Activated T-helper 2 cell treated with anti-CD3 and anti-CD28 coated beads, Interferon-gamma antibody, Interleukin-2, Interleukin-4, amounts not matched to agents 10 μg/mL and 5 μg/mL and 100 μg/mL, durations not matched to agents 14 hours and 24 hours and 36 hours (primary cell): ENCODE measurements at regions not wholly inside any gene's neighbourhood (a gene's known extent, or its start where the extent isn't known, plus 50 kb on each side); places are given as distances from the start of the nearest gene placed in this dataset.

ENCODE experiments used
- DNase-seq: peaks from one replicate; pipeline ENCODE4 v3.0.0; 2021; ENCODE audit warnings: low spot score
- H3K27ac Mint-ChIP-seq: one replicate; pipeline ENCODE4 v1.8.0; 2021; ENCODE audit warnings: mixed read lengths
- H3K27me3 Mint-ChIP-seq: one replicate; pipeline ENCODE4 v1.8.0; 2021; ENCODE audit warnings: low read depth, mixed read lengths
- H3K36me3 Mint-ChIP-seq: one replicate; pipeline ENCODE4 v1.8.0; 2021; ENCODE audit warnings: low read depth, mixed read lengths
- H3K4me1 Mint-ChIP-seq: one replicate; pipeline ENCODE4 v1.8.0; 2021; ENCODE audit warnings: low read depth, mixed read lengths
- H3K4me3 Mint-ChIP-seq: one replicate; pipeline ENCODE4 v1.8.0; 2021; ENCODE audit warnings: low read depth, mild to moderate bottlenecking, moderate library complexity, mixed read lengths
- H3K9me3 Mint-ChIP-seq: one replicate; pipeline ENCODE4 v1.8.0; 2021; ENCODE audit warnings: mixed read lengths
- intact Hi-C: fragments of 100-400 bp; cut with micrococcal nuclease; formaldehyde crosslinking; loops from one replicate; pipeline ENCODE4 v1.15.1; 2023

DNA sequence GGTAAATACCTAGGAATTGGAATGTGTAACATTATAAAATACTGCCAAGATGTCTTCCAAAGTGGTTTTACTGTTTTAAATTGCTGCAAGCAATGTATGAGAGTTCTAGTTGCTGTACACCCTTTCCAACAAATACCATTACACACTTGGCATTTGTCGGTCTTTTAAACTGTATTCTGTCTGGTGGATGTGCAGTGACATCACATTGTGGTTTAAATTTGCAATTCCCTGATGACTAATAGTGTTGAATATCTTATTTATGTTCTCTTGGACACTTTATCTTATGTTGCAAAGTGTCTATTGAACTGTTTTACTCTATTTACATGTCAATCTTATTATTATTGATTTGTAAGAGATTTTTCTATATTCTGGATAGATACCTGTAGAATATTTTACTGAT lies 561.2 kb upstream of the B3GALT2 start:
- no peaks in the 10 kb centered on the region for H3K9me3 Mint-ChIP-seq
- peaks cover 1% of the 10 kb centered on the region for H3K4me1 Mint-ChIP-seq
- no peaks in the 10 kb centered on the region for H3K36me3 Mint-ChIP-seq
- intact Hi-C loops, result no loop called here
- H3K27me3 Mint-ChIP-seq, result no peaks in the 10 kb centered on the region
- H3K27ac Mint-ChIP-seq, result no peak overlapping the region
- DNase-seq, result no peak
- no peak overlapping the region for H3K4me3 Mint-ChIP-seq

DNA sequence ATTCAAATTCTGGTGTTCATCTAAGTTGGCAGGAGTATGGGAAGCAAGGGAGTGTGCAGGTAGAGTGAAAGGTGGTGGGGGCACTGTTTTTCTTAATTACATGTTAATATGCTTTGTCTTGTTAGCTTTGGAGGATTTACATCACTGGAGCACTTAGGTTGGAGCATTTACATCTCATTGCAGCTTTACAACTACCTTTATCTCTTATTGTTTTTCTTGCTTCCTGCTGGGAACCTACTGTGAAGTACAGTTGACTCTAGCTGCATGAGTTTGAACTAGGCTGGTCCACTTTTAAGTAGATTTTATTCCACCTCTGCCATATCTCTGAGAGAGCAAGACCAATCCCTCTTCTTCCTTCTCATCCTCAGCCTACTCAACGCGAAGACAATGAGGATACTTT lies 554.8 kb upstream of the B3GALT2 start:
- Mint-ChIP-seq H3K27ac (no peak overlapping the region), H3K36me3 (no peaks in the 10 kb centered on the region), H3K4me3 (no peak overlapping the region), H3K9me3 (peaks cover 3% of the 10 kb centered on the region), H3K4me1 (peaks cover 4% of the 10 kb centered on the region), H3K27me3 (no peaks in the 10 kb centered on the region)
- intact Hi-C loops, result no loop called here
- no peak for DNase-seq

DNA sequence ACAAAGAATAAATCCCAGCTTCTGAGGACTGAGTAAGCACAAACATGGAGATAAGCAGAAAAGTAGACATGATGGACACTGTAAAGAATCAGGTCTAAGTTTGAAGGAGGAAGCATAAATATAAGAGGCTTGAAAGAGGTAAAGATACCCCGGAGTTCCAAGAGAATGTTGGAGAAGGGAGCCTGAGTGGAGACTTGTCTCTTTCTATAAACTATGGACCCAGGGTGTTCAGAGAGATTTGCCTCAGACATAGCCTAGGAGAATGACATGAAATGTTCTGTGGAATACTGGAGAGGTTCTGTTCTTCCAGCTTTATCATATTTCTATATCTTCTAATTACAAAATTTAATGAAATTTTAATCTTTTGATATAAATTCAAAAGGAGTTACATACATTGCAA lies 554.3 kb upstream of the B3GALT2 start:
- Mint-ChIP-seq H3K27ac (no peak overlapping the region), H3K27me3 (no peaks in the 10 kb centered on the region), H3K9me3 (peaks cover 3% of the 10 kb centered on the region), H3K4me1 (peaks cover 4% of the 10 kb centered on the region), H3K36me3 (no peaks in the 10 kb centered on the region), H3K4me3 (no peak overlapping the region)
- DNase-seq, result no peak
- intact Hi-C loops, result no loop called here

DNA sequence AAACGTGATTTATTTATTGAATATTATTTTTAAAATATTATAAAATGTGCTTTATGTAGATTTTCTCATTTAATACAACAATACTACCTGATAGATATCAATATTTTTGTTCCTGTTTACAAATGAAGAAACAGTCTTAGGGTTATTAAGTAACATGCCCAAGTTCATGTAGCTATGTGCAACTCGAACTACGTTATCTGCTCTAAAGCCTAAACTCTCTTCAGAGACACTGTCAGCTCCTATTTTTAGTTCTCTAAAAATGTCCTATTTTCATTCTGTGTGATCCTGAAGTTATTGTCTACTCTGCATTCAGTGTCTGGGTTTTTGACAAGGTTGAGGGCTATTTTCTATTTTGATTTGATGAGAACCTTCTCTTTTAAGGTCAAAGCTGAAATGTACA lies 550.1 kb upstream of the B3GALT2 start:
- intact Hi-C loops, result no loop called here
- H3K36me3 Mint-ChIP-seq, result no peaks in the 10 kb centered on the region
- peaks cover 4% of the 10 kb centered on the region for H3K4me1 Mint-ChIP-seq

GRCh38 chr1:193733674-193734073 lies 547.3 kb upstream of the B3GALT2 start:
- Mint-ChIP-seq H3K36me3 (no peaks in the 10 kb centered on the region), H3K4me3 (no peak overlapping the region), H3K27me3 (no peaks in the 10 kb centered on the region), H3K9me3 (no peaks in the 10 kb centered on the region), H3K4me1 (peaks cover 8% of the 10 kb centered on the region), H3K27ac (no peak overlapping the region)
- no peak for DNase-seq
- intact Hi-C loops, result no loop called here

More for the DNA sequence above, 550.1 kb upstream of the B3GALT2 start:
- no peaks in the 10 kb centered on the region for H3K9me3 Mint-ChIP-seq
- no peak for DNase-seq
- H3K27me3 Mint-ChIP-seq, result no peaks in the 10 kb centered on the region
- H3K4me3 Mint-ChIP-seq, result no peak overlapping the region
- no peak overlapping the region for H3K27ac Mint-ChIP-seq

GRCh38 chr1:193730017-193730416 lies 543.6 kb upstream of the B3GALT2 start:
- no peaks in the 10 kb centered on the region for H3K27me3 Mint-ChIP-seq
- peaks cover 3% of the 10 kb centered on the region for H3K9me3 Mint-ChIP-seq
- intact Hi-C loops, result no loop called here
- H3K36me3 Mint-ChIP-seq, result no peaks in the 10 kb centered on the region
- no peak for DNase-seq
- H3K27ac Mint-ChIP-seq, result no peak overlapping the region
- H3K4me1 Mint-ChIP-seq, result peaks cover 4% of the 10 kb centered on the region
- H3K4me3 Mint-ChIP-seq, result no peak overlapping the region

GRCh38 chr1:193729429-193729828 lies 543.0 kb upstream of the B3GALT2 start:
- H3K27me3 Mint-ChIP-seq, result no peaks in the 10 kb centered on the region
- no peak overlapping the region for H3K27ac Mint-ChIP-seq
- no peak for DNase-seq
- H3K4me1 Mint-ChIP-seq, result peaks cover 4% of the 10 kb centered on the region
- no peaks in the 10 kb centered on the region for H3K36me3 Mint-ChIP-seq
- peaks cover 3% of the 10 kb centered on the region for H3K9me3 Mint-ChIP-seq
- intact Hi-C loops, result no loop called here
- H3K4me3 Mint-ChIP-seq, result no peak overlapping the region

GRCh38 chr1:193727850-193728249 lies 541.4 kb upstream of the B3GALT2 start:
- Mint-ChIP-seq H3K27ac (no peak overlapping the region), H3K36me3 (no peaks in the 10 kb centered on the region), H3K27me3 (no peaks in the 10 kb centered on the region), H3K4me3 (no peak overlapping the region), H3K4me1 (peaks cover 4% of the 10 kb centered on the region), H3K9me3 (peaks cover 3% of the 10 kb centered on the region)
- intact Hi-C loops, result no loop called here
- DNase-seq, result no peak

GRCh38 chr1:193726722-193727121 lies 540.3 kb upstream of the B3GALT2 start:
- no peak overlapping the region for H3K27ac Mint-ChIP-seq
- no peak for DNase-seq
- peaks cover 3% of the 10 kb centered on the region for H3K9me3 Mint-ChIP-seq
- intact Hi-C loops, result no loop called here
- no peaks in the 10 kb centered on the region for H3K36me3 Mint-ChIP-seq
- H3K4me3 Mint-ChIP-seq, result no peak overlapping the region
- no peaks in the 10 kb centered on the region for H3K27me3 Mint-ChIP-seq
- peaks cover 4% of the 10 kb centered on the region for H3K4me1 Mint-ChIP-seq

- intact Hi-C loops, result no loop called here
- Mint-ChIP-seq H3K27ac (no peak overlapping the region), H3K4me1 (peaks cover 20% of the 10 kb centered on the region), H3K9me3 (peaks cover 8% of the 10 kb centered on the region), H3K27me3 (no peaks in the 10 kb centered on the region), H3K36me3 (peaks cover 3% of the 10 kb centered on the region), H3K4me3 (no peak overlapping the region)
- no peak for DNase-seq
Measured at GRCh38 chr1:193712392-193712791, 526.0 kb upstream of the B3GALT2 start.

DNA sequence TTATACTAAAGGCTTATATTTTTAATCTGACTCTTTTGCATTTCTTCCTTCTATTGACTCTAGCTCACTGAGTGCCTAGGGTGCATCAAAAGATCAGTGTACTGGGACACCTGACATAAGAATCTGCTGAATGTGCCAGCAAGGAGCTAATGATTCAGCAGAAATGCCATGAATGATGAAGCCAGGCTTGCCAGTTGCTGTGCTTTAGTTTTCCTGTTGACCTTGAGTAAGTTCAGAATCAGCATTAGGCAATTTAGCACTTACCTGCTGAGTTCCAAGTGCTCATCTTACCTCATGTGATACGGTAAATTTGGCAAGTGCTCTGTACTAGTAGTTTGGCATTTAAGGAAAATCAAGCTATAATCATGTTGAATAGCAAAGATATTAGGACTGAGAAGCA lies 523.2 kb upstream of the B3GALT2 start:
- H3K36me3 Mint-ChIP-seq, result peaks cover 10% of the 10 kb centered on the region
- intact Hi-C loops, result loop anchor here (10.0 kb wide), 1 partner anchor 1175 kb away; no protein-coding TSS in a partner anchor
- H3K27ac Mint-ChIP-seq, result no peak overlapping the region
- no peak for DNase-seq
- no peaks in the 10 kb centered on the region for H3K27me3 Mint-ChIP-seq
- no peak overlapping the region for H3K4me3 Mint-ChIP-seq
- H3K9me3 Mint-ChIP-seq, result peaks cover 10% of the 10 kb centered on the region
- peaks cover 26% of the 10 kb centered on the region for H3K4me1 Mint-ChIP-seq

- Mint-ChIP-seq H3K4me1 (peaks cover 33% of the 10 kb centered on the region), H3K4me3 (no peak overlapping the region), H3K27me3 (no peaks in the 10 kb centered on the region), H3K9me3 (peaks cover 10% of the 10 kb centered on the region), H3K27ac (no peak overlapping the region), H3K36me3 (peaks cover 14% of the 10 kb centered on the region)
- intact Hi-C loops, result loop anchor here (10.0 kb wide), 1 partner anchor 1173 kb away; no protein-coding TSS in a partner anchor
- no peak for DNase-seq
Measured at GRCh38 chr1:193707271-193708021, 521.0 kb upstream of the B3GALT2 start.

GRCh38 chr1:193706766-193707165 lies 520.4 kb upstream of the B3GALT2 start:
- no peak overlapping the region for H3K27ac Mint-ChIP-seq
- peaks cover 10% of the 10 kb centered on the region for H3K9me3 Mint-ChIP-seq
- H3K4me3 Mint-ChIP-seq, result no peak overlapping the region
- no peaks in the 10 kb centered on the region for H3K27me3 Mint-ChIP-seq
- peaks cover 40% of the 10 kb centered on the region for H3K4me1 Mint-ChIP-seq
- peaks cover 14% of the 10 kb centered on the region for H3K36me3 Mint-ChIP-seq
- intact Hi-C loops, result loop anchor here (10.0 kb wide), 1 partner anchor 1172 kb away; no protein-coding TSS in a partner anchor
- no peak for DNase-seq
